Heart left ventricle (tissue), 13 donors: ENCODE measurements at regions not wholly inside any gene's neighbourhood (a gene's known extent, or its start where the extent isn't known, plus 50 kb on each side); places are given as distances from the start of the nearest gene placed in this dataset.

Experiments used
- POLR2A ChIP-seq, 2 donors: fragments of 450-650 bp; IDR thresholded peaks; one replicate each; pipeline ENCODE4 v1.6.1; 2017; ENCODE audit warnings: antibody characterized with exemption in 2 of 2, mild to moderate bottlenecking in 2 of 2, moderate library complexity in 2 of 2
- TF ChIP-seq, protein P1 (sequence below), 12 donors: fragments of 200-600 bp; sonication (generic) in 4 of 12; IDR thresholded peaks; one replicate each; pipeline versions ENCODE4 v1.5.0 to v1.8.0; 2018 to 2022; ENCODE audit warnings: antibody characterized with exemption in 12 of 12, mild to moderate bottlenecking in 5 of 12
- donor health status: ischemic (EF 13 %, LVEDD 7.1; RV severe dilation, severe dysfunction).
- donor health status: DM: no; HTN: yes; CAD: no.
- donor health status: DM: no; HTN: no; CAD: no.
- donor health status: ischemic (EF 25% LVEDD 6.9; RV normal size, moderate dysfunction).
- donor health status: ischemic (EF 25% LVEDD 5.7; RV mildly dilated, moderate dysfunction).
- donor health status: ischemic (EF 35%, LVEDD 5.7; RV mildly dilated, moderate dysfunction).
- donor health status: nonischemic (EF 11% LVEDD 7.7; RV severe dilation, severe dysfunction).
- donor health status: DM: yes; HTN: yes; CAD: no.
- donor health status: PGD.
- donor health status: ischemic (EF 29% LVEDD 5.4; RV normal size, mild dysfunction).
- donor health status: nonischemic (EF 23%, LVEDD 6.1; RV moderate dilation, normal function).

DNA sequence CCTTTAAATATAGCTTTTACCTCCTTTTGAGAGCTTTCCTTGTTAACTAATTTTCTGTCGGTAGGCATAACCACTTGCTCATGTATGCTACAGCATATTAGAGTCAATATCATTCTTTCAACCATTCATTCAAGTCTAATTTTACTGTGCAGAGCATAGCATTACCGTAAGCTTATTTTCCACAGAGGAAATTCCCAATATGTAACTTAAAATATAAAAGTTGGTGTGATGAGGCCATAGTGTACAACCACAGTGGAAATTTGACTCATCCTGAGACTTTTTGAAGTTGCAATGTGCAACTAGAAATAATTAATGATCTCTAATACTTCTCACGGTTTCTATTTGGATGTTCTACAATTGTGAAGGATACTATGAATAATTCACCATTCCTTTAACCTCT, 80.6 kb upstream of the KLF6 start:
- TF ChIP-seq, protein P1, sequence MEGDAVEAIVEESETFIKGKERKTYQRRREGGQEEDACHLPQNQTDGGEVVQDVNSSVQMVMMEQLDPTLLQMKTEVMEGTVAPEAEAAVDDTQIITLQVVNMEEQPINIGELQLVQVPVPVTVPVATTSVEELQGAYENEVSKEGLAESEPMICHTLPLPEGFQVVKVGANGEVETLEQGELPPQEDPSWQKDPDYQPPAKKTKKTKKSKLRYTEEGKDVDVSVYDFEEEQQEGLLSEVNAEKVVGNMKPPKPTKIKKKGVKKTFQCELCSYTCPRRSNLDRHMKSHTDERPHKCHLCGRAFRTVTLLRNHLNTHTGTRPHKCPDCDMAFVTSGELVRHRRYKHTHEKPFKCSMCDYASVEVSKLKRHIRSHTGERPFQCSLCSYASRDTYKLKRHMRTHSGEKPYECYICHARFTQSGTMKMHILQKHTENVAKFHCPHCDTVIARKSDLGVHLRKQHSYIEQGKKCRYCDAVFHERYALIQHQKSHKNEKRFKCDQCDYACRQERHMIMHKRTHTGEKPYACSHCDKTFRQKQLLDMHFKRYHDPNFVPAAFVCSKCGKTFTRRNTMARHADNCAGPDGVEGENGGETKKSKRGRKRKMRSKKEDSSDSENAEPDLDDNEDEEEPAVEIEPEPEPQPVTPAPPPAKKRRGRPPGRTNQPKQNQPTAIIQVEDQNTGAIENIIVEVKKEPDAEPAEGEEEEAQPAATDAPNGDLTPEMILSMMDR (IDR thresholded peaks at IDR 0.05) = no peak
- TF ChIP-seq POLR2A (IDR thresholded peaks at IDR 0.05) = no peak
